Prostate gland (tissue), 2 donors: ENCODE measurements at regions not wholly inside any gene's neighbourhood (a gene's known extent, or its start where the extent isn't known, plus 50 kb on each side); places are given as distances from the start of the nearest gene placed in this dataset.

Source experiments
- DNase-seq: peaks from one replicate; pipeline ENCODE4 v3.0.0-alpha.2; 2019; ENCODE audit warnings: low spot score
- H3K27ac ChIP-seq, 2 donors: fragments of 200-600 bp; sonication (generic); 2 replicates each; pipeline ENCODE4 v1.5.1; 2017 to 2019
- H3K27me3 ChIP-seq: fragments of 200-600 bp; sonication (generic); replicated peaks from 2 replicates; pipeline ENCODE4 v1.5.1; 2019; ENCODE audit not compliant: insufficient read depth
- H3K36me3 ChIP-seq, 2 donors: fragments of 200-600 bp; sonication (generic); 1 replicate in 1 of 2; 2 replicates in 1 of 2; pipeline versions ENCODE4 v1.5.1 to v1.8.1; 2017 to 2019
- H3K4me1 ChIP-seq: fragments of 200-600 bp; sonication (generic); replicated peaks from 2 replicates; pipeline ENCODE4 v1.5.1; 2019
- H3K4me3 ChIP-seq, 2 donors: fragments of 200-600 bp; sonication (generic); 2 replicates each; pipeline ENCODE4 v1.5.1; 2017 to 2019
- H3K9me3 ChIP-seq: fragments of 200-600 bp; sonication (generic); 2 replicates; pipeline ENCODE4 v1.5.1; 2017
- CTCF ChIP-seq, 4 experiments: fragments of 200-600 bp in 2 of 4; fragments of 450-650 bp in 2 of 4; sonication (generic) in 2 of 4; IDR thresholded peaks; 1 replicate in 3 of 4; 2 replicates in 1 of 4; pipeline ENCODE4 v1.5.1; 2016 to 2019; ENCODE audit warnings: antibody characterized with exemption in 4 of 4, mild to moderate bottlenecking in 2 of 4, moderate library complexity in 2 of 4
- POLR2A ChIP-seq: fragments of 450-650 bp; IDR thresholded peaks from one replicate; pipeline ENCODE4 v1.6.1; 2016; ENCODE audit warnings: antibody characterized with exemption, mild to moderate bottlenecking
- POLR2AphosphoS5 ChIP-seq: sonication (generic); formaldehyde crosslinking; IDR thresholded peaks from one replicate; pipeline ENCODE4 v1.6.1; 2017; ENCODE audit warnings: antibody characterized with exemption
- WGBS: methylation state at CpG from one replicate; pipeline ENCODE4 v1.1.5; 2018; 5-methylcytosine and 5-hydroxymethylcytosine counted together
- intact Hi-C: fragments of 100-400 bp; cut with DNase I; formaldehyde crosslinking; loops from one replicate; pipeline ENCODE4 v1.14.2; 2022

- Histone ChIP-seq H3K36me3 (no peaks in the 10 kb centered on the region), H3K27ac (no peak overlapping the region), H3K9me3 (no peaks in the 10 kb centered on the region), H3K4me3 (no peak overlapping the region), H3K4me1 (no peaks in the 10 kb centered on the region), H3K27me3 (no peaks in the 10 kb centered on the region)
- no peak for DNase-seq
- TF ChIP-seq POLR2AphosphoS5 (no peak), CTCF (IDR thresholded peaks at IDR 0.05) (no peak), POLR2A (no peak)
- 55% methylated on average over 5 of the region's 5 CpGs for WGBS
- intact Hi-C loops = no loop called here
Measured at GRCh38 chr14:38419579-38419978, 163.7 kb upstream of the CLEC14A start.

GRCh38 chr14:38412654-38413053 lies 156.8 kb upstream of the CLEC14A start:
- intact Hi-C loops = no loop called here
- H3K36me3 ChIP-seq = no peaks in the 10 kb centered on the region
- H3K4me3 ChIP-seq = no peak overlapping the region
- H3K4me1 ChIP-seq = no peaks in the 10 kb centered on the region
- no peaks in the 10 kb centered on the region for H3K27me3 ChIP-seq
- TF ChIP-seq POLR2AphosphoS5 (no peak), POLR2A (no peak), CTCF (IDR thresholded peaks at IDR 0.05) (no peak)
- DNase-seq = no peak
- H3K27ac ChIP-seq = no peak overlapping the region
- H3K9me3 ChIP-seq = no peaks in the 10 kb centered on the region
- 93% methylated on average over 8 of the region's 8 CpGs for WGBS

- H3K4me3 ChIP-seq = no peak overlapping the region
- 96% methylated on average over 1 of the region's 1 CpG for WGBS
- no peaks in the 10 kb centered on the region for H3K36me3 ChIP-seq
- no peak overlapping the region for H3K27ac ChIP-seq
- no peaks in the 10 kb centered on the region for H3K27me3 ChIP-seq
- DNase-seq = no peak
- intact Hi-C loops = no loop called here
- H3K4me1 ChIP-seq = no peaks in the 10 kb centered on the region
- TF ChIP-seq POLR2AphosphoS5 = no peak
- no peak for TF ChIP-seq POLR2A
- TF ChIP-seq CTCF (IDR thresholded peaks at IDR 0.05) = no peak
- H3K9me3 ChIP-seq = no peaks in the 10 kb centered on the region
Measured at GRCh38 chr14:38410442-38410841, 154.5 kb upstream of the CLEC14A start.

GRCh38 chr14:38409071-38409705 lies 153.3 kb upstream of the CLEC14A start:
- TF ChIP-seq CTCF (IDR thresholded peaks at IDR 0.05) (no peak), POLR2A (no peak), POLR2AphosphoS5 (no peak)
- Histone ChIP-seq H3K9me3 (no peaks in the 10 kb centered on the region), H3K4me3 (no peak overlapping the region), H3K27ac (no peak overlapping the region), H3K27me3 (no peaks in the 10 kb centered on the region), H3K36me3 (no peaks in the 10 kb centered on the region), H3K4me1 (no peaks in the 10 kb centered on the region)
- intact Hi-C loops = no loop called here
- WGBS = 71% methylated on average over 2 of the region's 2 CpGs
- no peak for DNase-seq

- H3K9me3 ChIP-seq = no peaks in the 10 kb centered on the region
- no peak overlapping the region for H3K4me3 ChIP-seq
- no peak for DNase-seq
- intact Hi-C loops = no loop called here
- H3K27ac ChIP-seq = no peak overlapping the region
- 83% methylated on average over 3 of the region's 3 CpGs for WGBS
- H3K4me1 ChIP-seq = no peaks in the 10 kb centered on the region
- no peaks in the 10 kb centered on the region for H3K27me3 ChIP-seq
- TF ChIP-seq CTCF (IDR thresholded peaks at IDR 0.05) (no peak), POLR2AphosphoS5 (no peak), POLR2A (no peak)
- no peaks in the 10 kb centered on the region for H3K36me3 ChIP-seq
Measured at GRCh38 chr14:38405851-38406635, 150.2 kb upstream of the CLEC14A start.
